ENCODE measurements at regions not wholly inside any gene's neighbourhood (a gene's known extent, or its start where the extent isn't known, plus 50 kb on each side); places are given as distances from the start of the nearest gene placed in this dataset.

DNA sequence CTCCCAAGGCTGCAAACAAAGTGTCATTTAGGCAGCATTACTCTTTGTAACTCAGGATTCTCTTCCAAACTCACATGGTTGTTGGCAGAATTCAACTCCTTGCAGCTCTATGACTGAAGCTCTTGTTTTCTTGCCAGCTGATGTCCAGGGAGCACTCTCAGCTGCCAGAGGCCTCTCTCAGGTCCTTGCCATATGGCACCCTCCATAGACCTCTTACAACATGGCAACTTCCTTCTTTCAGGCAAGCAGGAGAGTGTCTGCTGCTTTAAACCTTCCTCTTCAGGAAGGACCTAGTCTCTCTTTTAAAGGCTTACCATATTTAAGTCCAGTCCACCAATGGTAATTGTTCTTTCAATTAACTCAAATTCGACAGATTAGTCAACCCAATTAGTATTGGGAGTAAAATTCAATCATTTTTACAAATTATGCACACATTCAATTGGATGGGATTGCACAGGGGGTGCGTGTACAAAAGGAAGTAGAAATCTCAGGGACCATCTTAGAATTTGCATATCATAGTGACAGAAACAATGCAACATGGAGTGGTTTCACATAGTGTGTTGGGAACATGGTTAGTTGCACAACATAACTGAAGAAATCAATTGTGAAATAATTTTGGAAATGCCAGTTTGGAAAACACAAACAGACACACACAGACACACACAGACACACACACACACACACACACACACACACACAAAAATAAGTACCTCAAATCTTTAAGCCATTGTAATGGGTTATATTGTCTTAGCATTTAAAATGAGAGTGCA is 893.5 kb upstream of the ZEB2 start:
- ChIA-PET CTCF (no interaction called here), POLR2A (ENCODE audit: low non-redundant PET) (no interaction called here)
- H3K27ac ChIP-seq = no peak overlapping the region
- DNase-seq (ENCODE audit: low spot score) = no peak
- TF ChIP-seq, protein P1, sequence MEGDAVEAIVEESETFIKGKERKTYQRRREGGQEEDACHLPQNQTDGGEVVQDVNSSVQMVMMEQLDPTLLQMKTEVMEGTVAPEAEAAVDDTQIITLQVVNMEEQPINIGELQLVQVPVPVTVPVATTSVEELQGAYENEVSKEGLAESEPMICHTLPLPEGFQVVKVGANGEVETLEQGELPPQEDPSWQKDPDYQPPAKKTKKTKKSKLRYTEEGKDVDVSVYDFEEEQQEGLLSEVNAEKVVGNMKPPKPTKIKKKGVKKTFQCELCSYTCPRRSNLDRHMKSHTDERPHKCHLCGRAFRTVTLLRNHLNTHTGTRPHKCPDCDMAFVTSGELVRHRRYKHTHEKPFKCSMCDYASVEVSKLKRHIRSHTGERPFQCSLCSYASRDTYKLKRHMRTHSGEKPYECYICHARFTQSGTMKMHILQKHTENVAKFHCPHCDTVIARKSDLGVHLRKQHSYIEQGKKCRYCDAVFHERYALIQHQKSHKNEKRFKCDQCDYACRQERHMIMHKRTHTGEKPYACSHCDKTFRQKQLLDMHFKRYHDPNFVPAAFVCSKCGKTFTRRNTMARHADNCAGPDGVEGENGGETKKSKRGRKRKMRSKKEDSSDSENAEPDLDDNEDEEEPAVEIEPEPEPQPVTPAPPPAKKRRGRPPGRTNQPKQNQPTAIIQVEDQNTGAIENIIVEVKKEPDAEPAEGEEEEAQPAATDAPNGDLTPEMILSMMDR (conservative IDR thresholded peaks at IDR 0.05; ENCODE audit: low read depth) = no peak

DNA sequence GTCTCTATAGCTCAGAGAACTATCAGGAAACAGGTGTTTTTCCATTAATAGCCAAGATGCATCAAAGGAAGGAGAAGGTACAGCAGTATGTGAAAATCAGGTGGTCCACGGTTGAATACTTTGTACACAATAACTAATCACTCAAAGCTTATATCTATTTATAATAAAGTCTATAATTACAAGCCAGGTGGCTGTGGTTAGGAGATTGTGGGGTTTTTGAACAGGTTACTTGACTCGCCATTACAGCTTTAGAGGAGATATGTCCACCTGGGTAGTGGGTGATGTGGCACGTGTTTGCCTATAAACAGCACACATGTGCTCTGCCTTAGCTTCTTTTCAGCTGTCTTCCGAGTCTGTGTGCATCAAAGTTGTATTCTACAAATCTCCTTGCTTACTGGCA is 892.2 kb upstream of the ZEB2 start:
- no peak overlapping the region for H3K27ac ChIP-seq
- POLR2A ChIA-PET (ENCODE audit: low non-redundant PET) = no interaction called here
- CTCF ChIA-PET = no interaction called here
- no peak for DNase-seq (ENCODE audit: low spot score)
- TF ChIP-seq, protein P1 (conservative IDR thresholded peaks at IDR 0.05; ENCODE audit: low read depth) = no peak

DNA sequence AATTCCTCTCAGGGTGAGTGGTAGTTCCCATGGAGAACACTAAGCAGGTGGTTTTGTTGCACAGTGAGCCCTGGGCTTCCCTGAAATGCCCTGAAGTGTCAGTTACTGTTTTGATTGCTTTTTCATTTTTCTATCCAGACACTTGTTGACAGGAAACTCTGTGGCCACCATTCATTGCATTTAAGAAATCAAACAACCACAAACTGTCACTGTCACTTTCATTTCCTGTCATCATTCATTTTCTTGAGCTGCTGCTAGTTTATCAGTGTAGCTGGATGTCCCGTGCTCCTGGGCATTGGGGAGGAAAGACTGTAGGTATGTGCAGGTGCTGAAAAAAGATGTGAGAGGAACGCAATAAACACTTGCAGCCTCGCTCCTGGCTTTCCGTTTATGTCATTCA is 891.6 kb upstream of the ZEB2 start:
- POLR2A ChIA-PET (ENCODE audit: low non-redundant PET) = no interaction called here
- CTCF ChIA-PET = interaction anchor here (0.6 kb wide), 1 partner anchor 9 kb away, joined by 3 read pairs; no protein-coding TSS in a partner anchor
- H3K27ac ChIP-seq = no peak overlapping the region
- DNase-seq (ENCODE audit: low spot score) = no peak
- TF ChIP-seq, protein P1 (conservative IDR thresholded peaks at IDR 0.05; ENCODE audit: low read depth) = no peak

DNA sequence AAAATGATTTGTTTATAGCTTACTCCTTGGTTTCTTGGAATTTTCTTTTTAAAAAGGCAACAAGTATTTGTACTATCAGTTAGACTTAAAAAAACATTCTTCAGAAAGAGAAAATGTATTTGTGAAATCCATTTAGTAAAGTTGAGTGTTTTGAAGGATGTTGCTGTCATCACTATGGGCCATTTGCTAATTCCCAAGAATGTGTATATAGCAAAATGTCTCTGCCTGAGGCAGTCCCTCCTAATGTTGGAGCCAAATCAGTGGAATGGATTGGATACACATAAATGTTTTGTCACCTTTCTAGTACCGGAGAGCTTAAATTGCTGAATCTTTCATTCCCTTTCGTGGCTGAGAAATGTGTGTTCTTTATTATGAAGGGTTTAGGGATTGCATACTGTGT is 890.2 kb upstream of the ZEB2 start:
- no peak overlapping the region for H3K27ac ChIP-seq
- ChIA-PET CTCF (no interaction called here), POLR2A (ENCODE audit: low non-redundant PET) (no interaction called here)
- no peak for DNase-seq (ENCODE audit: low spot score)
- TF ChIP-seq, protein P1 (conservative IDR thresholded peaks at IDR 0.05; ENCODE audit: low read depth) = no peak

DNA sequence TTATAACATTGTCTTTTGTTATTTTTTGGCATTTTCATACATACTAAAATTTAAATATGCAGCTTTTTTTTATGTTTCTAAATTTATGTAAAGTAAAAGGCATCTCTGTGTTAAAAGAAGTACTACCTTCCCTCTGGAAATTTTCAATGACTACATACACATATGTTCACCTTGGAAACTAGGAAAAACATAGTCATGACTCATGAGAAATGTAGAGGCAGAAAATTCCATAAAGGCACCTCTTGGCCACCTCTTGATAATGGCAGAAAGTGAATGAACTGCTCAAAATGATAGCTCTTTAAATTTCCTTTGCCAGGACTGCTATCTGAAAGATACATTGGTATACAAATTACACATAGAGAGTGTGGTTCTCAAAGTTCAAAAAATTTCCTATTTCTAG is 889.1 kb upstream of the ZEB2 start:
- H3K27ac ChIP-seq = no peak overlapping the region
- POLR2A ChIA-PET (ENCODE audit: low non-redundant PET) = no interaction called here
- TF ChIP-seq, protein P1 (conservative IDR thresholded peaks at IDR 0.05; ENCODE audit: low read depth) = no peak
- DNase-seq (ENCODE audit: low spot score) = no peak
- CTCF ChIA-PET = no interaction called here

DNA sequence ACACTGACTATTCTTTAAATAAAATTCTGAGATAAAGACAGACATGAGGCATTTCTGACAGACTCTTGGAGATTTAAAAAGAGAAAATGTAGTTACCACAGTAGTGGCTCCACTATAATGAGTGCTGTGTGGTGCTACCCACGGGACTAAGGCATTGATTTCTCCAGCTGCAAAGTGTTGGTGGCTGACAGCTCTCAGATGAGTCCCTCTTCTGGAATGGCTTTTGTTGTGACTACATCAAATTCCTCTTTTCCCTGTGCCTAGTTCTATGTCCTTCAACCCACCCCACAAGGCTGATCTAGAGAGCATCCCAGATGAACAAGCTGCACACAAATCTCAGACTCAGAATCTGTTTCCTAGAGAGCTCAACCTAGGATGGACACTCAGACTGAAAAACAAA is 884.8 kb upstream of the ZEB2 start:
- H3K27ac ChIP-seq = no peak overlapping the region
- TF ChIP-seq, protein P1 (conservative IDR thresholded peaks at IDR 0.05; ENCODE audit: low read depth) = no peak
- ChIA-PET CTCF (no interaction called here), POLR2A (ENCODE audit: low non-redundant PET) (no interaction called here)
- no peak for DNase-seq (ENCODE audit: low spot score)
